IMR-90 (cell line): ENCODE measurements at regions not wholly inside any gene's neighbourhood (a gene's known extent, or its start where the extent isn't known, plus 50 kb on each side); places are given as distances from the start of the nearest gene placed in this dataset.

Experiments used
- ATAC-seq: fragments of 200-7000 bp; cut with Tn5 transposase; 2 replicates; pipeline ENCODE4 v1.9.1; 2020; ENCODE audit warnings: low read depth, mild to moderate bottlenecking, moderate library complexity
- BruUV-seq: library from RNA; stranded (reverse); fragments of 400-500 nt; replicated peaks from 2 replicates; lab custom pipeline; 2021; lab: Mats Ljungman, UMichigan
- CTCF ChIA-PET: fragments of 300-600 bp; formaldehyde crosslinking; extraction: SDS; loops from one replicate; lab custom pipeline; 2021; ENCODE audit warnings: antibody characterized with exemption; lab: Yijun Ruan, JAX
- POLR2A ChIA-PET: fragments of 300-600 bp; sonication (Branson Sonifier 250); formaldehyde crosslinking; loops from one replicate; lab custom pipeline; 2022; ENCODE audit warnings: antibody characterized with exemption; ENCODE audit not compliant: unreplicated experiment; lab: Charles Lee
- DNase-seq: peaks from one replicate; pipeline ENCODE4 v3.0.0; 2013
- H2AFZ ChIP-seq: replicated peaks from 2 replicates; pipeline ENCODE3; 2013; ENCODE audit warnings: low read length, mild to moderate bottlenecking; ENCODE audit not compliant: poor library complexity
- H2AK5ac ChIP-seq: 2 replicates; pipeline ENCODE4 v1.6.1; 2013; ENCODE audit warnings: low read depth, low read length, inconsistent platforms
- H2AK9ac ChIP-seq: replicated peaks from 2 replicates; pipeline ENCODE3; 2013; ENCODE audit warnings: mild to moderate bottlenecking, low read depth, low read length, moderate library complexity; ENCODE audit not compliant: poor library complexity
- H2BK120ac ChIP-seq: 2 replicates; pipeline ENCODE4 v1.6.1; 2013; ENCODE audit warnings: low read depth, low read length, inconsistent platforms
- H2BK15ac ChIP-seq: 3 replicates; pipeline ENCODE4 v1.6.1; 2013; ENCODE audit warnings: low read depth, low read length, inconsistent platforms
- H2BK20ac ChIP-seq: 2 replicates; pipeline ENCODE4 v1.6.1; 2013; ENCODE audit warnings: low read depth, mild to moderate bottlenecking, inconsistent platforms, low read length, moderate library complexity
- H2BK5ac ChIP-seq: 2 replicates; pipeline ENCODE4 v1.6.1; 2013; ENCODE audit warnings: mild to moderate bottlenecking, low read depth, low read length, inconsistent platforms; ENCODE audit not compliant: poor library complexity, severe bottlenecking
- H3K14ac ChIP-seq: replicated peaks from 2 replicates; pipeline ENCODE4 v1.6.1; 2013; ENCODE audit warnings: low read depth, low read length, inconsistent platforms
- H3K18ac ChIP-seq: 2 replicates; pipeline ENCODE4 v1.6.1; 2013; ENCODE audit warnings: low read depth, low read length, control low read depth
- H3K23ac ChIP-seq: 2 replicates; pipeline ENCODE4 v1.6.1; 2013; ENCODE audit warnings: low read depth, low read length, inconsistent platforms
- H3K27ac ChIP-seq: 2 replicates; pipeline ENCODE4 v1.5.1; 2013; ENCODE audit warnings: mild to moderate bottlenecking, control low read depth, low read length; ENCODE audit not compliant: insufficient read depth
- H3K27me3 ChIP-seq: 2 replicates; pipeline ENCODE4 v1.6.1; 2013; ENCODE audit warnings: low read length; ENCODE audit not compliant: control insufficient read depth, insufficient read depth
- H3K36me3 ChIP-seq: 2 replicates; pipeline ENCODE4 v1.6.1; 2013; ENCODE audit warnings: low read length, mixed read lengths; ENCODE audit not compliant: control insufficient read depth, insufficient read depth
- H3K4ac ChIP-seq: 2 replicates; pipeline ENCODE4 v1.6.1; 2013; ENCODE audit warnings: low read depth, low read length, inconsistent platforms
- H3K4me1 ChIP-seq: 2 replicates; pipeline ENCODE4 v1.6.1; 2013; ENCODE audit warnings: low read length, mixed read lengths; ENCODE audit not compliant: control insufficient read depth, insufficient read depth
- H3K4me2 ChIP-seq: 2 replicates; pipeline ENCODE4 v1.6.1; 2013; ENCODE audit warnings: low read depth, mild to moderate bottlenecking, control low read depth, low read length, moderate library complexity
- H3K4me3 ChIP-seq: 2 replicates; pipeline ENCODE4 v1.5.1; 2013; ENCODE audit warnings: low read depth, mild to moderate bottlenecking, control low read depth, low read length, moderate library complexity; ENCODE audit not compliant: insufficient read depth
- H3K56ac ChIP-seq: 2 replicates; pipeline ENCODE4 v1.6.1; 2013; ENCODE audit warnings: low read length, inconsistent platforms; ENCODE audit not compliant: insufficient read depth; ENCODE audit errors: extremely low read depth
- H3K79me1 ChIP-seq, 2 experiments: 2 replicates each; pipeline ENCODE4 v1.6.1; 2013; ENCODE audit warnings: low read length in 2 of 2, inconsistent platforms in 1 of 2, low read depth in 1 of 2
- H3K9ac ChIP-seq: 2 replicates; pipeline ENCODE4 v1.6.1; 2013; ENCODE audit warnings: low read depth, low read length, control low read depth
- H3K9me1 ChIP-seq: 2 replicates; pipeline ENCODE4 v1.6.1; 2013; ENCODE audit warnings: low read length, inconsistent platforms; ENCODE audit not compliant: insufficient read depth
- H3K9me3 ChIP-seq: 2 replicates; pipeline ENCODE4 v1.6.1; 2013; ENCODE audit warnings: low read length; ENCODE audit not compliant: control insufficient read depth, insufficient read depth
- H4K20me1 ChIP-seq: 2 replicates; pipeline ENCODE4 v1.6.1; 2013; ENCODE audit warnings: low read length, inconsistent platforms; ENCODE audit not compliant: insufficient read depth
- H4K5ac ChIP-seq: 2 replicates; pipeline ENCODE4 v1.6.1; 2013; ENCODE audit warnings: mild to moderate bottlenecking, low read depth, low read length, control low read depth
- H4K8ac ChIP-seq, 2 experiments: 2 replicates each; pipeline ENCODE4 v1.6.1; 2013; ENCODE audit warnings: low read depth in 2 of 2, low read length in 2 of 2, control low read depth in 1 of 2, inconsistent platforms in 1 of 2
- H4K91ac ChIP-seq: 2 replicates; pipeline ENCODE4 v1.6.1; 2013; ENCODE audit warnings: low read depth, low read length, inconsistent platforms; ENCODE audit not compliant: insufficient read depth
- BHLHE40 ChIP-seq: fragments of 150-350 bp; IDR thresholded peaks from 2 replicates; pipeline ENCODE4 v1.6.1; 2016; ENCODE audit warnings: mild to moderate bottlenecking, low read depth, low read length
- ELK1 ChIP-seq: fragments of 150-350 bp; IDR thresholded peaks from 2 replicates; pipeline ENCODE4 v1.6.1; 2016; ENCODE audit warnings: low read depth, mild to moderate bottlenecking, low read length, moderate library complexity, borderline replicate concordance
- FOS ChIP-seq: fragments of 150-350 bp; IDR thresholded peaks from 2 replicates; pipeline ENCODE4 v1.6.1; 2016; ENCODE audit warnings: low read depth, low read length
- MAFK ChIP-seq: IDR thresholded peaks from 2 replicates; pipeline ENCODE4 v1.6.1; 2012; ENCODE audit warnings: low read depth, low read length, improper control_type of control experiment
- MAZ ChIP-seq: IDR thresholded peaks from 2 replicates; pipeline ENCODE4 v1.6.1; 2012; ENCODE audit warnings: low read depth, mild to moderate bottlenecking, low read length, improper control_type of control experiment, moderate library complexity, borderline replicate concordance
- POLR2A ChIP-seq: IDR thresholded peaks from 2 replicates; pipeline ENCODE4 v1.6.1; 2012; ENCODE audit warnings: mild to moderate bottlenecking, low read depth, low read length
- RCOR1 ChIP-seq: IDR thresholded peaks from 2 replicates; pipeline ENCODE4 v1.6.1; 2012; ENCODE audit warnings: mild to moderate bottlenecking, low read length, improper control_type of control experiment; ENCODE audit not compliant: insufficient replicate concordance
- SMC3 ChIP-seq: fragments of 150-350 bp; IDR thresholded peaks from 2 replicates; pipeline ENCODE4 v1.6.1; 2016; ENCODE audit warnings: low read depth, mild to moderate bottlenecking, antibody characterized with exemption, low read length, moderate library complexity
- USF2 ChIP-seq: fragments of 150-350 bp; IDR thresholded peaks from 2 replicates; pipeline ENCODE4 v1.6.1; 2017; ENCODE audit warnings: mild to moderate bottlenecking, antibody characterized with exemption, low read length, low read depth
- WGBS, 2 experiments: methylation state at CpG; one replicate each; pipeline versions ENCODE4 v1.1.5 to v1.1.7; 2013; ENCODE audit warnings: missing lambda C conversion rate in 2 of 2; ENCODE audit not compliant: insufficient read length in 1 of 2; ENCODE audit errors: extremely low coverage in 2 of 2; 5-methylcytosine and 5-hydroxymethylcytosine counted together
- dilution Hi-C: fragments of 300-500 bp; cut with HindIII; formaldehyde crosslinking; loops from one replicate; pipeline ENCODE4 v1.14.3; 2018; ENCODE audit warnings: low sequenced_read_pairs; ENCODE audit not compliant: unreplicated experiment
- in situ Hi-C: fragments of 300-500 bp; cut with MboI; formaldehyde crosslinking; loops from 3 replicates; pipeline ENCODE4 v1.14.3; 2019; ENCODE audit warnings: low sequenced_read_pairs, inconsistent platforms, mixed read lengths
- intact Hi-C: fragments of 100-400 bp; cut with micrococcal nuclease; formaldehyde crosslinking; loops from 2 replicates; pipeline ENCODE4 v1.10.0; 2022

GRCh38 chr14:82113710-82114109, 580.1 kb upstream of the SEL1L start:
- H3K4ac ChIP-seq, result no peak overlapping the region
- H3K79me1 ChIP-seq, result no peaks in the 10 kb centered on the region
- H3K9ac ChIP-seq, result no peak overlapping the region
- WGBS, 2 experiments, result no CpG with 5 or more reads among the region's 1 CpG
- intact Hi-C loops, result no loop called here
- no peak overlapping the region for H4K5ac ChIP-seq
- H3K36me3 ChIP-seq, result no peaks in the 10 kb centered on the region
- no peak overlapping the region for H2BK15ac ChIP-seq
- H2BK5ac ChIP-seq, result no peak overlapping the region
- no peak overlapping the region for H3K14ac ChIP-seq
- no peaks in the 10 kb centered on the region for H4K20me1 ChIP-seq
- H3K4me3 ChIP-seq, result no peak overlapping the region
- no peak overlapping the region for H2BK20ac ChIP-seq
- no peak for TF ChIP-seq SMC3
- no peak for TF ChIP-seq ELK1
- TF ChIP-seq RCOR1, result no peak
- TF ChIP-seq USF2, result no peak
- no peak for TF ChIP-seq BHLHE40
- no peak for TF ChIP-seq POLR2A
- no peak for TF ChIP-seq MAFK
- TF ChIP-seq MAZ, result no peak
- no peak for TF ChIP-seq FOS
- H3K56ac ChIP-seq, result no peak overlapping the region
- H2BK120ac ChIP-seq, result no peak overlapping the region
- in situ Hi-C loops, result no loop called here
- H3K4me1 ChIP-seq, result no peaks in the 10 kb centered on the region
- H2AK5ac ChIP-seq, result no peak overlapping the region
- H3K23ac ChIP-seq, result no peak overlapping the region
- no peak overlapping the region for H2AK9ac ChIP-seq
- ChIA-PET CTCF (no interaction called here), POLR2A (no interaction called here)
- H4K8ac ChIP-seq, result no peak overlapping the region
- dilution Hi-C loops, result no loop called here
- H2AFZ ChIP-seq, result no peak overlapping the region
- no peak overlapping the region for H3K27ac ChIP-seq
- no peaks in the 10 kb centered on the region for H3K9me1 ChIP-seq
- DNase-seq, result no peak
- H3K9me3 ChIP-seq, result peaks cover 6% of the 10 kb centered on the region
- BruUV-seq, result no TSS peak
- H3K4me2 ChIP-seq, result no peak overlapping the region
- no peak overlapping the region for H3K18ac ChIP-seq
- no peak for ATAC-seq
- H4K91ac ChIP-seq, result no peak overlapping the region
- H3K27me3 ChIP-seq, result no peaks in the 10 kb centered on the region
